A549 (cell line): ENCODE measurements at regions not wholly inside any gene's neighbourhood (a gene's known extent, or its start where the extent isn't known, plus 50 kb on each side); places are given as distances from the start of the nearest gene placed in this dataset.
A peak's percentile ranks its signal among the peaks of the same experiment; 100 is the strongest.

Experiments used
- ATAC-seq, 2 experiments: fragments of 200-7000 bp in 1 of 2; fragments of >200 bp in 1 of 2; cut with Nextera tagmentation in 1 of 2; cut with Tn5 transposase in 1 of 2; 3 replicates each; pipeline versions ENCODE4 v1.8.0 to v1.9.1; 2018 to 2020; ENCODE audit warnings: mild to moderate bottlenecking in 1 of 2, moderate library complexity in 1 of 2
- CTCF ChIA-PET: fragments of 300-600 bp; sonication (Branson Sonifier 250); formaldehyde crosslinking; extraction: SDS; loops from one replicate; lab custom pipeline; 2021; ENCODE audit warnings: antibody characterized with exemption, inconsistent platforms; lab: Yijun Ruan, JAX
- POLR2A ChIA-PET: fragments of 350-600 bp; formaldehyde crosslinking; extraction: SDS; loops from one replicate; lab custom pipeline; 2021; ENCODE audit warnings: antibody characterized with exemption, inconsistent platforms; lab: Yijun Ruan, JAX
- DNase-seq, 2 experiments: peaks; one replicate each; pipeline versions ENCODE4 v3.0.0 to v3.0.0-alpha.2; 2011 to 2016; ENCODE audit warnings: low read depth in 1 of 2, low spot score in 1 of 2
- FAIRE-seq: peaks from 2 replicates; lab custom pipeline; 2011; peaks lifted over from hg19 to GRCh38; lab: Jason Lieb, UNC
- H3K27ac ChIP-seq, 2 experiments: fragments of >200 bp; sonication (Bioruptor Twin); formaldehyde crosslinking; 3 replicates each; pipeline ENCODE4 v1.5.1; 2016 to 2017
- H3K4me1 ChIP-seq: fragments of >200 bp; sonication (Bioruptor Twin); formaldehyde crosslinking; 3 replicates; pipeline ENCODE4 v1.6.1; 2016
- H3K4me2 ChIP-seq: fragments of >200 bp; sonication (Bioruptor Twin); formaldehyde crosslinking; 3 replicates; pipeline ENCODE4 v1.6.1; 2016
- H3K4me3 ChIP-seq: fragments of >200 bp; sonication (Bioruptor Twin); formaldehyde crosslinking; 3 replicates; pipeline ENCODE4 v1.5.1; 2016
- H3K9me3 ChIP-seq: fragments of >200 bp; sonication (Bioruptor Twin); formaldehyde crosslinking; 3 replicates; pipeline ENCODE4 v1.6.1; 2016
- BHLHE40 ChIP-seq: IDR thresholded peaks from 2 replicates; pipeline ENCODE4 v1.6.1; 2012; ENCODE audit warnings: low read depth, low read length, inconsistent platforms
- CEBPB ChIP-seq, 2 experiments: fragments of >200 bp in 1 of 2; sonication (Bioruptor Twin) in 1 of 2; formaldehyde crosslinking in 1 of 2; IDR thresholded peaks; 2 replicates each; pipeline ENCODE4 v1.6.1; 2012 to 2016
- CHD2 ChIP-seq: fragments of 150-350 bp; IDR thresholded peaks from 2 replicates; pipeline ENCODE4 v1.6.1; 2014; ENCODE audit warnings: low read length; ENCODE audit not compliant: partially characterized antibody
- CHD4 ChIP-seq: fragments of 200-600 bp; sonication (generic); IDR thresholded peaks from 2 replicates; pipeline ENCODE4 v1.6.1; 2016; ENCODE audit warnings: antibody characterized with exemption, mild to moderate bottlenecking, borderline replicate concordance
- EHF ChIP-seq: fragments of 250-450 bp; sonication (Bioruptor Pico); IDR thresholded peaks from 2 replicates; pipeline ENCODE4 v1.5.0; 2020; ENCODE audit warnings: mild to moderate bottlenecking
- EHMT2 ChIP-seq: fragments of 200-600 bp; sonication (generic); IDR thresholded peaks from 2 replicates; pipeline ENCODE4 v1.6.1; 2016; ENCODE audit warnings: antibody characterized with exemption, low read depth, mild to moderate bottlenecking, moderate library complexity
- EP300 ChIP-seq, 2 experiments: fragments of >200 bp; sonication (Bioruptor Twin); formaldehyde crosslinking; IDR thresholded peaks; 2 replicates in 1 of 2; 3 replicates in 1 of 2; pipeline ENCODE4 v1.6.1; 2016 to 2017
- FOSB ChIP-seq: fragments of 250-450 bp; sonication (Bioruptor Pico); IDR thresholded peaks from 2 replicates; pipeline ENCODE4 v1.5.0; 2020; ENCODE audit warnings: mild to moderate bottlenecking, moderate library complexity
- GATA3 ChIP-seq: IDR thresholded peaks from 2 replicates; pipeline ENCODE4 v1.6.1; 2012; ENCODE audit warnings: borderline replicate concordance
- HDAC2 ChIP-seq: fragments of 200-600 bp; sonication (generic); IDR thresholded peaks from 2 replicates; pipeline ENCODE4 v1.6.1; 2016
- HOXB13 ChIP-seq: fragments of 250-450 bp; sonication (Bioruptor Pico); IDR thresholded peaks from 2 replicates; pipeline ENCODE4 v1.5.0; 2020; ENCODE audit warnings: low read depth, mild to moderate bottlenecking, moderate library complexity
- MYC ChIP-seq: IDR thresholded peaks from 2 replicates; pipeline ENCODE4 v1.6.1; 2012; ENCODE audit warnings: mild to moderate bottlenecking, inconsistent platforms, low read length, improper control_type of control experiment, borderline replicate concordance
- NPAS2 ChIP-seq: fragments of 250-450 bp; sonication (Bioruptor Pico); IDR thresholded peaks from 2 replicates; pipeline ENCODE4 v1.8.0; 2022; ENCODE audit warnings: mild to moderate bottlenecking, moderate library complexity, borderline replicate concordance
- NR3C1 ChIP-seq: fragments of >200 bp; sonication (Bioruptor Twin); formaldehyde crosslinking; IDR thresholded peaks from 3 replicates; pipeline ENCODE4 v1.6.1; 2017
- PHF8 ChIP-seq: fragments of 200-600 bp; sonication (generic); IDR thresholded peaks from 2 replicates; pipeline ENCODE4 v1.6.1; 2016; ENCODE audit warnings: low read depth, mild to moderate bottlenecking, antibody characterized with exemption, moderate library complexity, borderline replicate concordance
- POLR2AphosphoS2 ChIP-seq: conservative IDR thresholded peaks from 2 replicates; pipeline ENCODE4 v1.6.1; 2012; ENCODE audit warnings: low read length, improper control_type of control experiment, inconsistent platforms
- RAD21 ChIP-seq, 2 experiments: fragments of >200 bp in 1 of 2; sonication (Bioruptor Twin) in 1 of 2; formaldehyde crosslinking in 1 of 2; IDR thresholded peaks in 1 of 2; conservative IDR thresholded peaks in 1 of 2; 2 replicates in 1 of 2; 3 replicates in 1 of 2; pipeline ENCODE4 v1.6.1; 2012 to 2018; ENCODE audit warnings: inconsistent platforms in 1 of 2
- RFX5 ChIP-seq: fragments of 450-650 bp; IDR thresholded peaks from 2 replicates; pipeline ENCODE4 v1.7.1; 2014; ENCODE audit warnings: antibody characterized with exemption, mild to moderate bottlenecking, moderate library complexity
- TP53 ChIP-seq: fragments of 250-450 bp; sonication (Bioruptor Pico); IDR thresholded peaks from 2 replicates; pipeline ENCODE4 v1.5.0; 2021; ENCODE audit warnings: mild to moderate bottlenecking, moderate library complexity
- ZSCAN20 ChIP-seq: fragments of 250-450 bp; sonication (Bioruptor Pico); IDR thresholded peaks from 2 replicates; pipeline ENCODE4 v1.8.0; 2022; ENCODE audit warnings: mild to moderate bottlenecking, moderate library complexity
- WGBS: methylation state at CpG from one replicate; pipeline ENCODE4 v1.1.6; 2017; ENCODE audit errors: missing lambda C conversion rate; 5-methylcytosine and 5-hydroxymethylcytosine counted together
- TF ChIP-seq, protein P1 (sequence below): IDR thresholded peaks from 2 replicates; pipeline ENCODE4 v1.6.1; 2012; ENCODE audit warnings: low read depth, borderline replicate concordance
- TF ChIP-seq, protein P2 (sequence below): fragments of 250-450 bp; sonication (Bioruptor Pico); IDR thresholded peaks from 2 replicates; pipeline ENCODE4 v1.5.0; 2021; ENCODE audit warnings: mild to moderate bottlenecking, moderate library complexity, borderline replicate concordance
- TF ChIP-seq, protein P3 (sequence below): IDR thresholded peaks from 2 replicates; pipeline ENCODE4 v1.6.1; 2012
- TF ChIP-seq, protein P4 (sequence below): fragments of >200 bp; sonication (Bioruptor Twin); formaldehyde crosslinking; IDR thresholded peaks from 3 replicates; pipeline ENCODE4 v1.6.1; 2016
- TF ChIP-seq, protein P5 (sequence below): fragments of >200 bp; sonication (Bioruptor Twin); formaldehyde crosslinking; IDR thresholded peaks from 2 replicates; pipeline ENCODE4 v1.6.1; 2016
- TF ChIP-seq, protein P6 (sequence below): fragments of 200-600 bp; sonication (generic); IDR thresholded peaks from 2 replicates; pipeline ENCODE4 v1.6.1; 2016; ENCODE audit warnings: antibody characterized with exemption, mild to moderate bottlenecking, moderate library complexity

DNA sequence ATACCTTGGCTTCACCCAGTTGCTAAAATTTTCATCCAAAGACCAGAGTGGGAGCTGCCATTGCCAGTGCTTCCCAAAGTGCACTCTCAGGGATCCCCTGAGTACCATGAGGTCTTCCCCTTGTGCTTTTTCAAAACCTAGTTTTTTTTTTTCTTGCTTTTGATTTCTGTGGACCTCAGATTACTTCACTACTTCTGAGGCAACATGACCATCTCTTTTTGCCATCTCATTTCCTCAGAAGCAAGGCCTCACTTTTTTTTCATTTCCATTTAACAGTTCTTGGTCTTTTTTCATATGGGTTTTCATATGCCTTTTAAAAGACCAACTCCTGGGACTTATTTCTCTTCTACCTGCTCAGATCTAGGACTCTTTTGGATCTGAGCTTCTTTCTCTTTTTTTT lies 64.1 kb upstream of the MMS22L start:
- POLR2A ChIA-PET = no interaction called here
- DNase-seq (no peak), ATAC-seq (no peak), FAIRE-seq (no peak)
- no peak for TF ChIP-seq EP300 (IDR thresholded peaks at IDR 0.05)
- no peak for TF ChIP-seq FOSB (CRISPR knock-in tag)
- no peak for TF ChIP-seq BHLHE40
- TF ChIP-seq, protein P1, sequence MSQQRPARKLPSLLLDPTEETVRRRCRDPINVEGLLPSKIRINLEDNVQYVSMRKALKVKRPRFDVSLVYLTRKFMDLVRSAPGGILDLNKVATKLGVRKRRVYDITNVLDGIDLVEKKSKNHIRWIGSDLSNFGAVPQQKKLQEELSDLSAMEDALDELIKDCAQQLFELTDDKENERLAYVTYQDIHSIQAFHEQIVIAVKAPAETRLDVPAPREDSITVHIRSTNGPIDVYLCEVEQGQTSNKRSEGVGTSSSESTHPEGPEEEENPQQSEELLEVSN = no peak
- no peak for TF ChIP-seq TP53 (CRISPR knock-in tag)
- Histone ChIP-seq H3K9me3 (no peaks in the 10 kb centered on the region), H3K4me2 (no peak overlapping the region), H3K4me3 (no peak overlapping the region), H3K4me1 (no peaks in the 10 kb centered on the region), H3K27ac (no peak overlapping the region)
- CTCF ChIA-PET = no interaction called here

DNA sequence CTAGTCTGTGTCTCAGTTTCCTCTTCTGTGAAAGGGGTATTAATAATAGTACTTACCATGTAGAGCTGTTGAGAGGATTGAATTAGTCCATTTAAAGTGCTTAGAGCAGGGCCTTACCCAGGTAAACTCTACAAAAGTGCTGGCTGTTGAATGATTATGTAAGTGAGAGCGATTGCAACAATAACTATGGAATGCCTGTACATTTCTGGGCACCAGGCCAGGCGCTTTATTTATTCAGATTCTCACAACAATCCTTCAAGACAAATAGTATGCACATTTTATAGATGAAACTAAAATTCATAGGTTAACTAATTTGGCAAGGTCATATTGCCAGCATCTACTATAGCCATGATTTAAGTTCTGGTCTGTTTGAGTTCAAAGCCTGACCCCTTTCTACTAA lies 78.3 kb upstream of the MMS22L start:
- ChIA-PET POLR2A (no interaction called here), CTCF (no interaction called here)

DNA sequence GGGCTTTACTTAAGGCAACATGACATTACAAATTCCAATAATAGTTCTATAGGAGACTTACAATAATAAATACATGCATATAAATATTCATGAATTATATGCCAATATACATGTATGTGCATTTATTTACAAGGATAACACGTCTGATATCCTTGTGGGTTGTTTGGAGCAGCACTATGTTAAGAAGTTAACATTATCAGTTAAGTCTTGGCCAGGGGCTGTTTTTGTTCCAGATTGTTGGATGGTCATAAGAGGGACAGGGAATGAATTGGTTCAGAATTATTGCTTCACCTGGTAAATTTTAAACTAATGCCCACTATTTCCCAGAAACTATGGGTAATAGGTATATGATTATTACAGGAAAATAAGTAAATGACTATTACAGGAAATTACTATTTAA lies 81.3 kb upstream of the MMS22L start:
- CTCF ChIA-PET = no interaction called here
- no peak for FAIRE-seq
- H3K4me1 ChIP-seq = no peaks in the 10 kb centered on the region
- POLR2A ChIA-PET = no interaction called here
- 4% methylated on average over 1 of the region's 1 CpG for WGBS
- no peak overlapping the region for H3K4me2 ChIP-seq
- no peak overlapping the region for H3K4me3 ChIP-seq
- no peak overlapping the region for H3K27ac ChIP-seq
- no peaks in the 10 kb centered on the region for H3K9me3 ChIP-seq
- DNase-seq = no peak
- no peak for ATAC-seq
- no peak for TF ChIP-seq NPAS2 (CRISPR knock-in tag)
- TF ChIP-seq HOXB13 (CRISPR knock-in tag) = no peak
- TF ChIP-seq CHD4 = no peak
- no peak for TF ChIP-seq CHD2
- TF ChIP-seq, protein P2, sequence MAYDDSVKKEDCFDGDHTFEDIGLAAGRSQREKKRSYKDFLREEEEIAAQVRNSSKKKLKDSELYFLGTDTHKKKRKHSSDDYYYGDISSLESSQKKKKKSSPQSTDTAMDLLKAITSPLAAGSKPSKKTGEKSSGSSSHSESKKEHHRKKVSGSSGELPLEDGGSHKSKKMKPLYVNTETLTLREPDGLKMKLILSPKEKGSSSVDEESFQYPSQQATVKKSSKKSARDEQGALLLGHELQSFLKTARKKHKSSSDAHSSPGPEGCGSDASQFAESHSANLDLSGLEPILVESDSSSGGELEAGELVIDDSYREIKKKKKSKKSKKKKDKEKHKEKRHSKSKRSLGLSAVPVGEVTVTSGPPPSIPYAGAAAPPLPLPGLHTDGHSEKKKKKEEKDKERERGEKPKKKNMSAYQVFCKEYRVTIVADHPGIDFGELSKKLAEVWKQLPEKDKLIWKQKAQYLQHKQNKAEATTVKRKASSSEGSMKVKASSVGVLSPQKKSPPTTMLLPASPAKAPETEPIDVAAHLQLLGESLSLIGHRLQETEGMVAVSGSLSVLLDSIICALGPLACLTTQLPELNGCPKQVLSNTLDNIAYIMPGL (CRISPR knock-in tag) = no peak
- TF ChIP-seq PHF8 = no peak
- TF ChIP-seq MYC = no peak
- no peak for TF ChIP-seq EHMT2
- TF ChIP-seq, protein P3, sequence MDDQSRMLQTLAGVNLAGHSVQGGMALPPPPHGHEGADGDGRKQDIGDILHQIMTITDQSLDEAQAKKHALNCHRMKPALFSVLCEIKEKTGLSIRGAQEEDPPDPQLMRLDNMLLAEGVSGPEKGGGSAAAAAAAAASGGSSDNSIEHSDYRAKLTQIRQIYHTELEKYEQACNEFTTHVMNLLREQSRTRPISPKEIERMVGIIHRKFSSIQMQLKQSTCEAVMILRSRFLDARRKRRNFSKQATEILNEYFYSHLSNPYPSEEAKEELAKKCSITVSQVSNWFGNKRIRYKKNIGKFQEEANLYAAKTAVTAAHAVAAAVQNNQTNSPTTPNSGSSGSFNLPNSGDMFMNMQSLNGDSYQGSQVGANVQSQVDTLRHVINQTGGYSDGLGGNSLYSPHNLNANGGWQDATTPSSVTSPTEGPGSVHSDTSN = no peak
- no peak for TF ChIP-seq EHF (CRISPR knock-in tag)

More for the DNA sequence above, 78.3 kb upstream of the MMS22L start:
- Histone ChIP-seq H3K4me2 (no peak overlapping the region), H3K9me3 (no peaks in the 10 kb centered on the region), H3K4me3 (no peak overlapping the region), H3K27ac (no peak overlapping the region), H3K4me1 (no peaks in the 10 kb centered on the region)
- TF ChIP-seq MYC (no peak), GATA3 (no peak), RAD21 (conservative IDR thresholded peaks at IDR 0.05 in 1 of 2, IDR thresholded peaks at IDR 0.05 in 1 of 2) (no peak), POLR2AphosphoS2 (no peak), RFX5 (no peak), HDAC2 (no peak), ZSCAN20 (CRISPR knock-in tag) (no peak), EHMT2 (no peak), FOSB (CRISPR knock-in tag) (no peak), PHF8 (no peak), NR3C1 (no peak), CEBPB (IDR thresholded peaks at IDR 0.05) (no peak)
- TF ChIP-seq, protein P4, sequence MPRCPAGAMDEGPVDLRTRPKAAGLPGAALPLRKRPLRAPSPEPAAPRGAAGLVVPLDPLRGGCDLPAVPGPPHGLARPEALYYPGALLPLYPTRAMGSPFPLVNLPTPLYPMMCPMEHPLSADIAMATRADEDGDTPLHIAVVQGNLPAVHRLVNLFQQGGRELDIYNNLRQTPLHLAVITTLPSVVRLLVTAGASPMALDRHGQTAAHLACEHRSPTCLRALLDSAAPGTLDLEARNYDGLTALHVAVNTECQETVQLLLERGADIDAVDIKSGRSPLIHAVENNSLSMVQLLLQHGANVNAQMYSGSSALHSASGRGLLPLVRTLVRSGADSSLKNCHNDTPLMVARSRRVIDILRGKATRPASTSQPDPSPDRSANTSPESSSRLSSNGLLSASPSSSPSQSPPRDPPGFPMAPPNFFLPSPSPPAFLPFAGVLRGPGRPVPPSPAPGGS = no peak
- TF ChIP-seq, protein P5, sequence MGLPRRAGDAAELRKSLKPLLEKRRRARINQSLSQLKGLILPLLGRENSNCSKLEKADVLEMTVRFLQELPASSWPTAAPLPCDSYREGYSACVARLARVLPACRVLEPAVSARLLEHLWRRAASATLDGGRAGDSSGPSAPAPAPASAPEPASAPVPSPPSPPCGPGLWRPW = no peak
- TF ChIP-seq, protein P1 = no peak
- TF ChIP-seq, protein P6, sequence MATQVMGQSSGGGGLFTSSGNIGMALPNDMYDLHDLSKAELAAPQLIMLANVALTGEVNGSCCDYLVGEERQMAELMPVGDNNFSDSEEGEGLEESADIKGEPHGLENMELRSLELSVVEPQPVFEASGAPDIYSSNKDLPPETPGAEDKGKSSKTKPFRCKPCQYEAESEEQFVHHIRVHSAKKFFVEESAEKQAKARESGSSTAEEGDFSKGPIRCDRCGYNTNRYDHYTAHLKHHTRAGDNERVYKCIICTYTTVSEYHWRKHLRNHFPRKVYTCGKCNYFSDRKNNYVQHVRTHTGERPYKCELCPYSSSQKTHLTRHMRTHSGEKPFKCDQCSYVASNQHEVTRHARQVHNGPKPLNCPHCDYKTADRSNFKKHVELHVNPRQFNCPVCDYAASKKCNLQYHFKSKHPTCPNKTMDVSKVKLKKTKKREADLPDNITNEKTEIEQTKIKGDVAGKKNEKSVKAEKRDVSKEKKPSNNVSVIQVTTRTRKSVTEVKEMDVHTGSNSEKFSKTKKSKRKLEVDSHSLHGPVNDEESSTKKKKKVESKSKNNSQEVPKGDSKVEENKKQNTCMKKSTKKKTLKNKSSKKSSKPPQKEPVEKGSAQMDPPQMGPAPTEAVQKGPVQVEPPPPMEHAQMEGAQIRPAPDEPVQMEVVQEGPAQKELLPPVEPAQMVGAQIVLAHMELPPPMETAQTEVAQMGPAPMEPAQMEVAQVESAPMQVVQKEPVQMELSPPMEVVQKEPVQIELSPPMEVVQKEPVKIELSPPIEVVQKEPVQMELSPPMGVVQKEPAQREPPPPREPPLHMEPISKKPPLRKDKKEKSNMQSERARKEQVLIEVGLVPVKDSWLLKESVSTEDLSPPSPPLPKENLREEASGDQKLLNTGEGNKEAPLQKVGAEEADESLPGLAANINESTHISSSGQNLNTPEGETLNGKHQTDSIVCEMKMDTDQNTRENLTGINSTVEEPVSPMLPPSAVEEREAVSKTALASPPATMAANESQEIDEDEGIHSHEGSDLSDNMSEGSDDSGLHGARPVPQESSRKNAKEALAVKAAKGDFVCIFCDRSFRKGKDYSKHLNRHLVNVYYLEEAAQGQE = no peak
- WGBS = 6% methylated on average over 2 of the region's 2 CpGs
- DNase-seq (peak in 1 of 2 experiments; percentile 1), ATAC-seq (no peak), FAIRE-seq (no peak)
